MCF 10A (cell line): ENCODE measurements at regions not wholly inside any gene's neighbourhood (a gene's known extent, or its start where the extent isn't known, plus 50 kb on each side); places are given as distances from the start of the nearest gene placed in this dataset.

Experiments used
- BruUV-seq: library from RNA; stranded (reverse); fragments of 400-500 nt; replicated peaks from 2 replicates; lab custom pipeline; 2021; lab: Mats Ljungman, UMichigan
- CTCF ChIA-PET: fragments of 300-600 bp; sonication (Branson Sonifier 250); formaldehyde crosslinking; extraction: SDS; loops from one replicate; lab custom pipeline; 2021; ENCODE audit warnings: antibody characterized with exemption, inconsistent platforms; lab: Yijun Ruan, JAX
- POLR2A ChIA-PET: fragments of 300-600, 350-650 bp; sonication (Branson Sonifier 250); formaldehyde crosslinking; extraction: SDS; loops from one replicate; lab custom pipeline; 2020; ENCODE audit warnings: antibody characterized with exemption, inconsistent platforms; lab: Yijun Ruan, JAX
- DNase-seq: peaks from one replicate; pipeline ENCODE4 v3.0.0-alpha.2; 2018; ENCODE audit not compliant: unreplicated experiment
- H3K27ac Mint-ChIP-seq: one replicate; pipeline ENCODE4 v1.8.0; 2022; ENCODE audit warnings: mild to moderate bottlenecking, low read depth, mixed read lengths; ENCODE audit not compliant: unreplicated experiment
- H3K27me3 Mint-ChIP-seq: one replicate; pipeline ENCODE4 v1.8.0; 2022; ENCODE audit warnings: mixed read lengths; ENCODE audit not compliant: insufficient read depth, unreplicated experiment
- H3K36me3 Mint-ChIP-seq: one replicate; pipeline ENCODE4 v1.8.0; 2022; ENCODE audit warnings: mild to moderate bottlenecking, moderate library complexity, mixed read lengths; ENCODE audit not compliant: insufficient read depth, unreplicated experiment
- H3K4me1 Mint-ChIP-seq: one replicate; pipeline ENCODE4 v1.8.0; 2022; ENCODE audit warnings: mixed read lengths; ENCODE audit not compliant: insufficient read depth, unreplicated experiment
- H3K4me3 Mint-ChIP-seq: one replicate; pipeline ENCODE4 v1.8.0; 2022; ENCODE audit warnings: mild to moderate bottlenecking, moderate library complexity, mixed read lengths; ENCODE audit not compliant: unreplicated experiment
- H3K9me3 Mint-ChIP-seq: one replicate; pipeline ENCODE4 v1.8.0; 2022; ENCODE audit warnings: mixed read lengths; ENCODE audit not compliant: unreplicated experiment
- intact Hi-C: fragments of 100-400 bp; cut with micrococcal nuclease; formaldehyde crosslinking; loops from 2 replicates; pipeline ENCODE4 v1.14.1; 2022
- TF ChIP-seq, protein P1 (sequence below): fragments of 200-600 bp; IDR thresholded peaks from one replicate; pipeline ENCODE4 v1.8.0; 2022; ENCODE audit warnings: antibody characterized with exemption, mild to moderate bottlenecking; ENCODE audit not compliant: unreplicated experiment

DNA sequence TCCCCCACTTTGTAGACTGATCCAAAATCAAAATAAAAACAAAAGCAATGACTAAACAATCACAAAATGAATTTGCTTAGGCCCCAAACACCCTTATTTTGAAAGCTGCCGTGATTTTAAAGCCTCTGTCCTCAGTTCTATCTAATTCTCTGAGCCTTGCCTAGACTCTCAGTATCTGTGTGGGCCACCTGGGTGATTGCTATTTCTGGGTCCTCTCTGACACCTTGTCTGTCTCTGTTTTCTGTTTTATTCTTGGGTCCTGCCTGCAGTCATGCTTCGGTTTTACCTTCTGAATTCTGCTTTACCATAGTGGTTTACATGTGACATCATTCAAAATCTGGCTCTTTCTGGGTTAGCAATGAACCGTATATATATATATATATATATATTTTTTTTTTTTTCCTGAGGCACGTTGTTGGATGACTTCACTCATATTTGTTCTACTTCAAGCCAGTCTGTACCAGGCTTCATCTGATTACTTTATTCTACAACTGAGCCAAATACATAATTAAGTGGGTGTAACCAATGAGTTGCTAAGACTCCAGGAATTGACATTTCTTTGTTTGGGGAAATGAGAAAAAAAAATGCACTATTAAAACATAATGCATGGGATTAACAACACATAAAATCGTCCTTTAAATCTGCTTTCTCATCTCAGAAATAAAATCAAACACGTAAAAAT, 710.7 kb upstream of the SLIT2 start:
- ChIA-PET CTCF (no interaction called here), POLR2A (no interaction called here)
- TF ChIP-seq, protein P1, sequence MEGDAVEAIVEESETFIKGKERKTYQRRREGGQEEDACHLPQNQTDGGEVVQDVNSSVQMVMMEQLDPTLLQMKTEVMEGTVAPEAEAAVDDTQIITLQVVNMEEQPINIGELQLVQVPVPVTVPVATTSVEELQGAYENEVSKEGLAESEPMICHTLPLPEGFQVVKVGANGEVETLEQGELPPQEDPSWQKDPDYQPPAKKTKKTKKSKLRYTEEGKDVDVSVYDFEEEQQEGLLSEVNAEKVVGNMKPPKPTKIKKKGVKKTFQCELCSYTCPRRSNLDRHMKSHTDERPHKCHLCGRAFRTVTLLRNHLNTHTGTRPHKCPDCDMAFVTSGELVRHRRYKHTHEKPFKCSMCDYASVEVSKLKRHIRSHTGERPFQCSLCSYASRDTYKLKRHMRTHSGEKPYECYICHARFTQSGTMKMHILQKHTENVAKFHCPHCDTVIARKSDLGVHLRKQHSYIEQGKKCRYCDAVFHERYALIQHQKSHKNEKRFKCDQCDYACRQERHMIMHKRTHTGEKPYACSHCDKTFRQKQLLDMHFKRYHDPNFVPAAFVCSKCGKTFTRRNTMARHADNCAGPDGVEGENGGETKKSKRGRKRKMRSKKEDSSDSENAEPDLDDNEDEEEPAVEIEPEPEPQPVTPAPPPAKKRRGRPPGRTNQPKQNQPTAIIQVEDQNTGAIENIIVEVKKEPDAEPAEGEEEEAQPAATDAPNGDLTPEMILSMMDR, result no peak
- intact Hi-C loops, result no loop called here
- no peaks in the 10 kb centered on the region for H3K27me3 Mint-ChIP-seq
- BruUV-seq, result no TSS peak
- no peak overlapping the region for H3K4me3 Mint-ChIP-seq
- H3K27ac Mint-ChIP-seq, result no peak overlapping the region
- no peaks in the 10 kb centered on the region for H3K4me1 Mint-ChIP-seq
- H3K36me3 Mint-ChIP-seq, result no peaks in the 10 kb centered on the region
- H3K9me3 Mint-ChIP-seq, result no peaks in the 10 kb centered on the region
- no peak for DNase-seq

DNA sequence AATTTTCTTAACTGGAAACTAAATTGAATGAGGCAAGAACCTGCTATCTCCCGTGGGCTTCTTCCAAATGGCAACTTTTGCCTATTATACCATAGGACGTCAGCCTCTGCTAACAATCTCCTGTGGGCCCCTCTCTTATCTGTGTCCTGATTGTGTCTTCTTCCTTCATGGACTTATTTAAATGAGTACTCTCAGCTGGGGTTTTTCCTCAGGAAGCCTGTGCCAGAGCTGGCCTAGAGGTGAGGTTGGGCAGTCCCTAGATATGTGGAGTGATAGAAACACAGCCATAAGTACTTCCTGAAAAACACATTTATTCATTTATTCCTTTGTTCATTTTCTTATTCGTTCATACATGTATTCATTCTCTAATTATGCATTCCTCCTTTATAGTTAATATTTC, 712.5 kb upstream of the SLIT2 start:
- no peaks in the 10 kb centered on the region for H3K4me1 Mint-ChIP-seq
- intact Hi-C loops, result no loop called here
- BruUV-seq, result no TSS peak
- H3K36me3 Mint-ChIP-seq, result no peaks in the 10 kb centered on the region
- no peaks in the 10 kb centered on the region for H3K9me3 Mint-ChIP-seq
- no peaks in the 10 kb centered on the region for H3K27me3 Mint-ChIP-seq
- ChIA-PET CTCF (no interaction called here), POLR2A (no interaction called here)
- TF ChIP-seq, protein P1, result no peak
- no peak for DNase-seq
- H3K4me3 Mint-ChIP-seq, result no peak overlapping the region
- H3K27ac Mint-ChIP-seq, result no peak overlapping the region

DNA sequence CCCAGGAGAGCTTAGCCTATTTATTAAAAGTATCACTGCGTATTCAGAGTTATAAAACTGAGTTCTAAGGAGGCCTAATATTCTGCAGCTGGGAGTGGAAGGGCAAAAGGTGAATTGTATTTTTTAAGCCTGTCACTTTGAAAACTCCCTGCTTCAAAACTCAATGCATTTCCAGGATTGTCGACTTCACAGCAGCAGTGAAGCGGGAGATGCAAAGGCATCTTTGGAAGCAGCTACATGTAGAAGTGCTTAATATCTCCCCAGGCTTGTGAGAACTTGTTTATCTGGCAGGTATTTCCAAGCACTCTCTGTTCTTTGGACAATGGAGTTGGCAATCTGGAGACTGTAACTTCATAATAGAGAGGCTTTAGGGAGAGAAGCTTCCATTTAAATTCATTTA, 717.5 kb upstream of the SLIT2 start:
- H3K36me3 Mint-ChIP-seq, result no peaks in the 10 kb centered on the region
- no peak overlapping the region for H3K27ac Mint-ChIP-seq
- intact Hi-C loops, result no loop called here
- ChIA-PET POLR2A (no interaction called here), CTCF (no interaction called here)
- TF ChIP-seq, protein P1, result no peak
- no peak overlapping the region for H3K4me3 Mint-ChIP-seq
- no peak for DNase-seq
- no peaks in the 10 kb centered on the region for H3K27me3 Mint-ChIP-seq
- BruUV-seq, result no TSS peak
- no peaks in the 10 kb centered on the region for H3K4me1 Mint-ChIP-seq
- no peaks in the 10 kb centered on the region for H3K9me3 Mint-ChIP-seq

DNA sequence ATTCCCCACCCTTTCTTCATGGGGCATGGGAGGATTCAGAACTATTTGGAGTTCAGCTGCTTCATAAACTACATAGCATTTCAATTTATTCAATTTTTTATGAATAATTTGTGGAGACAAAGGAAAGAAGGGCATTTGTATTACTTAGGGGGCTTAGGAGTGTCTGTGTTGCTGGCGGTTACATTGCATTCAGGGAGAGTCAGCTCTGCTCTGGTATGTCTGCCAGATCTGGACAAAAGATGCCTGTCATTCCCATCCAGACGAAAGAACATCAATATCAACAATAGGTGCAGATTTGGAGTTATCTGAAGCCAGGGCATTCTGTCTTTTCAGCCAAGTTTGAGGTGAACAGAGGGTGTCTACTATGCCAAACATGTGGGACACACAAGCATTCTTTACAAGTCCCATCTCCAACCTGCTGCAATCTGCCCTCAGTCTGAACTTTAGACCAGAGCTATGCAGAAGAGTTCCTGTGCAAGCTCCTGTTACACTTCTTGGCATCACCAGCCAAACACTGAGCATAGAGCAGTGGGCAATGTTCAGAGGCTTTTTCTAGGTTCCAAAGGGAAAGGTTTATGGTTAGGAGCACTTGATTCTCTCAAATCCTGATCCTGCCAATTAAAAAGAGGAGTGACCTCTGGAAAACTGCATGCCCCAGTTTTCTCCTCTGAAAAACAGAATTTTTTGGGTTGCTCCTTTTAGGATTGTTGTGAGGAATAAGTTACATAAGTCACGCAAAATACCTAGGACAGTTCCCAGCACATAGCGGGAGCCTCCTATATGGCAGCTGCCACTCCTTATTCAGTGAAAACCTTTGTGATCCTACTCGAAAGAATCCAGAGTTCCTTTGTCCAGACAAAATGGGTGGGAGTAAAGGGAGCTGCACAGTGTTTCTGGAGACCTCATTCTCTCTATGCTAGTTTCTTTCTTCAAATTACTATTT, 719.5 kb upstream of the SLIT2 start:
- no peaks in the 10 kb centered on the region for H3K4me1 Mint-ChIP-seq
- POLR2A ChIA-PET, result no interaction called here
- TF ChIP-seq, protein P1, result no peak

More for the DNA sequence above, 719.5 kb upstream of the SLIT2 start:
- no TSS peak for BruUV-seq
- H3K27me3 Mint-ChIP-seq, result no peaks in the 10 kb centered on the region
- no peak overlapping the region for H3K4me3 Mint-ChIP-seq
- no peak overlapping the region for H3K27ac Mint-ChIP-seq
- CTCF ChIA-PET, result interaction anchor here (0.9 kb wide), 1 partner anchor 716 kb away, joined by 3 read pairs; no protein-coding TSS in a partner anchor
- H3K36me3 Mint-ChIP-seq, result no peaks in the 10 kb centered on the region
- no peak for DNase-seq
- intact Hi-C loops, result no loop called here
- peaks cover 7% of the 10 kb centered on the region for H3K9me3 Mint-ChIP-seq
